Breast epithelium (tissue), 4 donors: ENCODE measurements at regions not wholly inside any gene's neighbourhood (a gene's known extent, or its start where the extent isn't known, plus 50 kb on each side); places are given as distances from the start of the nearest gene placed in this dataset.
"Not testable (repeated sequence)": the region's sequence is repeated elsewhere in the genome, so short reads cannot be mapped to it uniquely, and the experiment has no call there.

Source experiments
- DNase-seq, 2 donors: peaks; one replicate each; pipeline ENCODE4 v3.0.0-alpha.2; 2019; ENCODE audit warnings: low spot score in 2 of 2
- H3K27ac ChIP-seq, 2 donors: fragments of 200-600 bp; sonication (generic) in 1 of 2; one replicate each; pipeline ENCODE4 v1.5.1; 2016 to 2019; ENCODE audit warnings: mild to moderate bottlenecking in 1 of 2
- H3K27me3 ChIP-seq, 2 donors: fragments of 200-600 bp; sonication (generic) in 1 of 2; one replicate each; pipeline versions ENCODE4 v1.5.1 to v1.6.0; 2017 to 2019; ENCODE audit warnings: control low read depth in 1 of 2, mild to moderate bottlenecking in 1 of 2
- H3K36me3 ChIP-seq: fragments of 200-600 bp; one replicate; pipeline ENCODE4 v1.5.1; 2019
- H3K4me1 ChIP-seq, 2 donors: fragments of 200-600 bp; sonication (generic); one replicate each; pipeline ENCODE4 v1.5.1; 2016 to 2019; ENCODE audit warnings: control low read depth in 1 of 2
- H3K4me3 ChIP-seq, 3 donors: fragments of 200-600 bp; sonication (generic); 1 replicate in 2 of 3; 2 replicates in 1 of 3; pipeline ENCODE4 v1.5.1; 2016 to 2019; ENCODE audit warnings: mild to moderate bottlenecking in 3 of 3, moderate library complexity in 2 of 3
- H3K9me3 ChIP-seq, 2 donors: fragments of 200-600 bp; sonication (generic) in 1 of 2; one replicate each; pipeline ENCODE4 v1.5.1; 2016 to 2019; ENCODE audit warnings: control low read depth in 1 of 2
- POLR2A ChIP-seq: fragments of 450-650 bp; IDR thresholded peaks from one replicate; pipeline ENCODE4 v1.6.1; 2016; ENCODE audit warnings: antibody characterized with exemption, mild to moderate bottlenecking, moderate library complexity
- POLR2AphosphoS5 ChIP-seq, 3 donors: sonication (generic); formaldehyde crosslinking; IDR thresholded peaks; one replicate each; pipeline ENCODE4 v1.6.1; 2017; ENCODE audit warnings: antibody characterized with exemption in 3 of 3
- intact Hi-C: fragments of 100-400 bp; cut with DNase I; formaldehyde crosslinking; loops from one replicate; pipeline ENCODE4 v1.15.1; 2023; ENCODE audit warnings: low total_unique reads
- TF ChIP-seq, protein P1 (sequence below), 3 donors: fragments of 450-650 bp; IDR thresholded peaks; one replicate each; pipeline ENCODE4 v1.5.1; 2016 to 2017; ENCODE audit warnings: antibody characterized with exemption in 3 of 3, mild to moderate bottlenecking in 3 of 3, moderate library complexity in 3 of 3

DNA sequence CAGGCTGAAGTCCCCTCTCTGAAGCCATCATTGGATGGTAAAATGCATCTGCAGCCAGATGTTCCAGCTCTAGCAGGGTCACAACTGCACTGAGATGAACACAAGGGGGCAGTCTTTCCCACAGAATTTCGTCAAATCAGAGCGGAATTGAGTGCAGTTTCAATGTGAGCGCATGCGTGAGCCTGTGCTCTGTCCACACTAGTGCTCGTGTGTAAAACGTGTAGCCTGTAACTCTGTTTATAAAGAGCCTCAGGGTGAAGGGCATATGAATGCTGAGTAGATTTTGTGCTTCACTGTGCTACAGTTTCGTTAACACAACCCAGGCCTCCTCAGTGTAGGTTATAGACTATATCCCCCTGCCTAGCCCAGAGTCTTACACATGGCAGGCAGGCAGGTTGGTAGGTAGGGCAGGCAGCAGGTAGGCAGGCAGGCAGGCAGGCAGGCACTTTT lies 92.7 kb upstream of the GOLGA6L4 start:
- Histone ChIP-seq H3K27ac (no peak overlapping the region), H3K36me3 (no peaks in the 10 kb centered on the region), H3K27me3 (no peaks in the 10 kb centered on the region), H3K4me1 (no peaks in the 10 kb centered on the region), H3K4me3 (no peak overlapping the region), H3K9me3 (no peaks in the 10 kb centered on the region)
- peak; percentile 57 to 70 for DNase-seq
- intact Hi-C loops = no loop called here
- TF ChIP-seq POLR2AphosphoS5 (IDR thresholded peaks at IDR 0.05) (no peak), POLR2A (no peak)
- TF ChIP-seq, protein P1, sequence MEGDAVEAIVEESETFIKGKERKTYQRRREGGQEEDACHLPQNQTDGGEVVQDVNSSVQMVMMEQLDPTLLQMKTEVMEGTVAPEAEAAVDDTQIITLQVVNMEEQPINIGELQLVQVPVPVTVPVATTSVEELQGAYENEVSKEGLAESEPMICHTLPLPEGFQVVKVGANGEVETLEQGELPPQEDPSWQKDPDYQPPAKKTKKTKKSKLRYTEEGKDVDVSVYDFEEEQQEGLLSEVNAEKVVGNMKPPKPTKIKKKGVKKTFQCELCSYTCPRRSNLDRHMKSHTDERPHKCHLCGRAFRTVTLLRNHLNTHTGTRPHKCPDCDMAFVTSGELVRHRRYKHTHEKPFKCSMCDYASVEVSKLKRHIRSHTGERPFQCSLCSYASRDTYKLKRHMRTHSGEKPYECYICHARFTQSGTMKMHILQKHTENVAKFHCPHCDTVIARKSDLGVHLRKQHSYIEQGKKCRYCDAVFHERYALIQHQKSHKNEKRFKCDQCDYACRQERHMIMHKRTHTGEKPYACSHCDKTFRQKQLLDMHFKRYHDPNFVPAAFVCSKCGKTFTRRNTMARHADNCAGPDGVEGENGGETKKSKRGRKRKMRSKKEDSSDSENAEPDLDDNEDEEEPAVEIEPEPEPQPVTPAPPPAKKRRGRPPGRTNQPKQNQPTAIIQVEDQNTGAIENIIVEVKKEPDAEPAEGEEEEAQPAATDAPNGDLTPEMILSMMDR (IDR thresholded peaks at IDR 0.05) = peak in 2 of 3 donors; percentile 60 to 66

DNA sequence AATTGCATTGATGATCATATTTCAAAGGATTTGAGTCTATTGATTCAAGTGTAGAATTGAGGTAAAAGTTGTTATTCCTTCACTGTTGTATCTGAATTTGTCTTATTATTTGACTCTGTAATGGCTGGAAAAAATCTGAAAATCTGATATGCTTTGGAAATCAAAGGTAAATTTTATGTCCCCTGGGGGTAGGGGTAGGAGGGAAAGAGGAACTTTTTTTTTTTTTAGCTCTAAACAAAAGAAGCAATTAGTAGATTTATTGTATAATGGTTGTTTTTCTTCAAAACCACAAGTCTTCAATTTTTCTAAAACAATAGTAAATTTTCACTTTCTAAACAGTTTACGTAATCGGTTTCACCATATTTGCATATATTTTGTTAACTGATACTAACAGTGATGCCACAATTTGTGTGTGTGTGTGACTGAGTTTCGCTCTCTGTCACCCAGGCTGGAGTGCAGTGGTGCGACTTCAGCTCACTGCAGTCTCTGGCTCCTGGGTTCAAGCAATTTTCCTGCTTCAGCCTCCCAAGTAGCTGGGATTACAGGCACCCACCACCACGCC lies 91.7 kb upstream of the GOLGA6L4 start:
- TF ChIP-seq POLR2A = no peak
- no peak for TF ChIP-seq POLR2AphosphoS5 (IDR thresholded peaks at IDR 0.05)
- TF ChIP-seq, protein P1 (IDR thresholded peaks at IDR 0.05) = no peak
- Histone ChIP-seq H3K9me3 (no peaks in the 10 kb centered on the region), H3K4me1 (no peaks in the 10 kb centered on the region), H3K27ac (no peak overlapping the region), H3K36me3 (no peaks in the 10 kb centered on the region), H3K4me3 (no peak overlapping the region), H3K27me3 (no peaks in the 10 kb centered on the region)
- intact Hi-C loops = no loop called here
- DNase-seq = no peak

DNA sequence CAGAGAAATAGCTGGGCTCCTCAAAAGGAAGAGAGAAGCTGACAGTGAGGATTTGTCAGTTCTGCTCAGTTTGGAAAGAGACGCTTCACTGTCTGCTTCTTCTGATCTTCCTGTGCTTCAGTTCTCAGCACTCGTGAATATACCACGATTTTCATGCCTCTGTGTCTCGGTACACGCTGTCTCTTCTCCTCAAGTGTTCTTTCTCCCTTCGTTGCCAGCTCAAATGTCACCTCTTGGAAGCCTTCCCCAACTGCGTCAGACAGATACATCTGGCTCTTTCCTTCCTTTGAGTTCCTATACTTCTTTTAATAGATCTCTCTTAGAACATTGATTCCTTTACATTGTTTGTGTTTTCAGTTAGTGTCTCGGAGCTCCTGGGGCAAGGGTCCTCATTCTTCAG lies 90.6 kb upstream of the GOLGA6L4 start:
- H3K36me3 ChIP-seq, intact Hi-C loops: not testable (repeated sequence)

DNA sequence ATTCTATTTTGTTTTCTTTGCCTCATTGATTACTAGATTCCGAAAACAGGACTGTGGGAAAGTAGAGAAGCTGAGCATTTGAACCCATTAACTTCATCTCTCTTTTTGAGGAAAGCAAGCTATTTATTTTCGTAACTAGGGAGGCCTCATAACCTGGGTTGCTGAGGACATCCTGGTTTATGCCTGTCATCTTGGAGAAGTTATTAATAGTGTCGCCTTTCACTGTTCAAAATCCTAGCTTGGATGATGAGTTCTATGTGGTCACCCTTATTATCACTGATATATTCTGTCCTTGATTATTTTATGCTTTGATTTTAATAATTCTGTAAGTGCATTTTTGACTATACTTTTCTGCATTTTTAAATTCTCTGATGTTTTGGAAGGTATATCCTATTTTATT lies 89.3 kb upstream of the GOLGA6L4 start:
- H3K27me3 ChIP-seq, H3K4me1 ChIP-seq, DNase-seq, H3K27ac ChIP-seq, H3K36me3 ChIP-seq, H3K4me3 ChIP-seq, H3K9me3 ChIP-seq, intact Hi-C loops: not testable (repeated sequence)

More for the DNA sequence above, 90.6 kb upstream of the GOLGA6L4 start:
- not testable (repeated sequence) for H3K27ac ChIP-seq, DNase-seq, H3K4me1 ChIP-seq, H3K4me3 ChIP-seq, H3K27me3 ChIP-seq, H3K9me3 ChIP-seq

DNA sequence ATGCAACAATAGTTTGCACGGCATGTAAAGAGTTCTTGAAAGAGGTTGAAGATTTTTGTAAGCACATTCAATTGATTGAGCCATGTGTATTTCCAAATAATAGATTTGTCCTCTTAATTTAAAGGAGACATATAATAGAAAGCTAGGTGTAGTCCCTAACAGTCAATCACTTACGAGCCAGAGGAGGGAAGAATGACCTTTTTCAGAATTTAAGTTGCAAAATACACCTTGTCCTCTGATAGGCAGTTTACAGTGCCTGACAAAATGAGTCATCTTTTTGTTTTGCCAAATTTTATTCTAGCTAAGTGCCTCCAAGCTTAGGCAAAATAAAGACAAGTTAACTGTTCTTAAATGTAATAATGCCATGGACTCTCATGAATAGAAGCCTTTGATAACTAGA lies 88.3 kb upstream of the GOLGA6L4 start:
- DNase-seq, H3K27ac ChIP-seq, intact Hi-C loops, H3K36me3 ChIP-seq, H3K27me3 ChIP-seq, H3K4me1 ChIP-seq, H3K4me3 ChIP-seq, H3K9me3 ChIP-seq: not testable (repeated sequence)

DNA sequence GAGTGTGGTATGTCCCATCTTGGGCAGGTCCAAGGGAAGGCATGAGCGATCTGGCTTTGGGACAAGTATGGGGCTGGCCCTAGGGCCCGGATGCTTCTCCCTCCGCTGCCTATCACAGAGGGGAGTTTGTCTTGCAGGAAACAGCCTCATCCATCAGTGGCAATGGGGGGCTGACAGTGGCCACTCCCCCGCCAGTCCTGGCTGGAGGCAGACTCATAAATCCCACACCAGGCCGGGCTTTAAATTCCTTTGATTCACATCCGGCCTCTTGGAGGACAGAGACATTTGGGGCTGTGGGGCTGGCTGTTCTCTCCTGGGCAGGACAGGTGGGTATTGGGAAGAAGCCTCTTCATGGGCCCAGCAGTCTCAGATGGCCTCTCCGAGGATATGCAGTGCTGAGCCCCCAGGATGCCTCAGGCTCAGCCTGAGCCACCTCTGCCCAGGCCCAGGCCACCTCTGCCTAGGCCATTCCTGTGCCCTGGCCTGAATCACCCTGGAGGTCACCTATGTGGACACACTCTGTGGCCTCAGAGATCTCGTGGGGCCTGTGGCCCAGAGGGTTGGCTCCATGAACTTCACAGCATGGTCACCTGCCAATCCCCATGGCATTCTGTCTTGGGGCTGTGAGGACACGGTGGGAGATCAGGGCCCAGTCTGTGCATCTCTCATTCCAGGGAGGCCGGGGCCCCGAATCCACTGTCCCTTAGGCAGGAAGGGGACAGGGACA lies 84.2 kb upstream of the GOLGA6L4 start:
- Histone ChIP-seq H3K36me3 (no peaks in the 10 kb centered on the region), H3K9me3 (no peaks in the 10 kb centered on the region), H3K27ac (no peak overlapping the region), H3K4me1 (no peaks in the 10 kb centered on the region), H3K4me3 (no peak overlapping the region), H3K27me3 (no peaks in the 10 kb centered on the region)
- no peak for TF ChIP-seq POLR2AphosphoS5 (IDR thresholded peaks at IDR 0.05)
- TF ChIP-seq POLR2A = no peak
- TF ChIP-seq, protein P1 (IDR thresholded peaks at IDR 0.05) = no peak
- DNase-seq = no peak
- intact Hi-C loops = no loop called here

DNA sequence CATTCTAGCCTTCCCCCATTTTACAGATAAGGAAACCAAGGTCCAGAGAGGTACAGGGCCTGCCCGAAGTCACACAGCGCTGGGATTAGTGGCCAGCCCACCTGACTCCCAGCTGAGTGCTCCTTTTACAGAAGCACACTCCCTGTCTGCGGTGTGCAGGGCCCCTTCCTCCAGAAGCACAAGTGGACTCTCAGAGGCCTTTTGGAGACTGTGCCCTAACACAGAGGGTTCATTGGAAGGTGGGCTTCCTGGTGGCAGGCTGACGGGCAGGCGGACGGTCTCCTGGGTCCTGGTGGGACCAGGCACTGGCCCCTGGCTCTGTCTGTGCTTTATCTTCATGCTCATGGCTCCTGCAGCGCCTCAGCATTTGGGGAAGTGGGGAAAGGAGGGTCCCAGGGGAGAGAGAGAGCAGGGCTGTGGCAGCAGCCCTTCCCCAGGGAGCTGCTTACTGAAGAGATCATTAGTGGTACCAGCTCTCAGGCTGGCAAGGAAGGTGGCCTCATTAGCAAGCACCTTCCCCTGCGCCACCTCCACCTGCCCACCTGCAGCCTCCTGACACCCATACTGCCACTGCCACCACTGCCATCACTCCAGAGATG lies 83.1 kb upstream of the GOLGA6L4 start:
- H3K27me3 ChIP-seq, H3K27ac ChIP-seq, H3K36me3 ChIP-seq, H3K4me3 ChIP-seq, H3K4me1 ChIP-seq, H3K9me3 ChIP-seq, DNase-seq, intact Hi-C loops: not testable (repeated sequence)

DNA sequence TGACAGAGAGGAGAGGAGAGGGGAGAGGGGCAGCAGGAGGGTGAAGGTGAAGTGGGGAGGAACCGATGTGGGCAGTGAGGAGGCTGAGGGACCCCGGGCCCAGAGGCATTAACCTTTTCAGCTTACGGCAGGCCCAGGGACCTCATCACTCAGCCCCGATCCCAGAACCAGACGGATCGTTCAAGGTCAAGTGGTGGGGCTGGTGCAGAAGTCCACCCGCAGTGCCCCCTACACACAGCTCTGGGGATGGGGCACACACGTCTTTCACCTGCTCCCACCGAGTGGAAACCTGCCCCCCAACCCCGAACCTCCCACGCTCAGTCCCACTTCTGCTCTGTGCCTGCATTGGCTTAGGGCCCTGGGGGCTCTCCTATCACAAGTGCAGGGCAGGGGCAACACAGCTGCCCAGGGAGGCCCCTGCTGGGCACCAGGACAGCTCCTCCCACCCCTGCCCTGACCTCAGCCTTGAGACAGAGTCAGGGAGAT lies 81.9 kb upstream of the GOLGA6L4 start:
- H3K27ac ChIP-seq, H3K36me3 ChIP-seq, H3K27me3 ChIP-seq, H3K4me1 ChIP-seq, H3K4me3 ChIP-seq, intact Hi-C loops, DNase-seq, H3K9me3 ChIP-seq: not testable (repeated sequence)

DNA sequence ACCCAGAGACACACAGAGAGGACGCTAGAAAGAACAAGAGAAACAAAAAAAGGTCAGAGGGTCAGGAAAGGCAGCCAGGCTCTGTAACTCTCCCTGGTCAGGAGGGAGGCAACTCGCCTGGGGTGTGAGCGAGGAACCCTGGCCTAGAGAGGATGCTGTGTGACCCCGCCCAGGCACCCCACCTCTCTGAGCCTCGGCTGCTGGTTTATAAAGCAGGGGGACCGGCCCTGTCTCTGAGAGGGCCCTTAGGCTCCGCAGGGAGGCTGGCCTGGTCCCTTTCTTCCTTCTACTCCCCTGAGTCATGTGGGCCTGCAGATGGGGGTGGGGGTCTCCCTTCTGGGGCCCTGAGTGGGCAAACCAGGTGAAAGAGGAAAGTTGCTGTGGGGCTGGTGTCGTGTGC lies 81.3 kb upstream of the GOLGA6L4 start:
- H3K4me1 ChIP-seq, H3K36me3 ChIP-seq, intact Hi-C loops, H3K4me3 ChIP-seq, DNase-seq, H3K9me3 ChIP-seq, H3K27me3 ChIP-seq, H3K27ac ChIP-seq: not testable (repeated sequence)

DNA sequence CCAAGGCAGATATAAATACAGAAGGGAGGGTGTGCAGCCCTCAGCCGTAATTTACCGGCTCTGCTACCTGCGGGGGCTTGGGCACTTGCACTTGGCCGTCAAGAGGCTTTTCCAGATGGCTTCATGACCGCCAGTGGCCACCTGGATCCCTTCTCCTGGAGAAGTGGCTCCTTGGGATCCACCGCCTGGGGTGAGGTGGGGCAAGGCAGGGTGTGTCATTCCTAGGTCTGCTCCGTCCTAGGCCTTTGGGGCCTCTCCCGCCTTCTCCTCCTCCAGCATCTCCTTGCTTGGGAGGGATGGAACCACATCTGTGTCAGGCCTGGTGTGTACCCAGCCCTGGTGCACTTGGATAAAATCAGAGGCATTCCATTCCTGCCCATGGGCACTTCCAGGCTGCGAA lies 80.8 kb upstream of the GOLGA6L4 start:
- intact Hi-C loops, DNase-seq: not testable (repeated sequence)

More for the DNA sequence above, 80.8 kb upstream of the GOLGA6L4 start:
- not testable (repeated sequence) for H3K4me3 ChIP-seq, H3K27me3 ChIP-seq, H3K9me3 ChIP-seq, H3K36me3 ChIP-seq, H3K4me1 ChIP-seq, H3K27ac ChIP-seq
